Ovary (tissue), 7 donors: ENCODE measurements at regions not wholly inside any gene's neighbourhood (a gene's known extent, or its start where the extent isn't known, plus 50 kb on each side); places are given as distances from the start of the nearest gene placed in this dataset.
A peak's percentile ranks its signal among the peaks of the same experiment; 100 is the strongest.

ENCODE experiments used
- DNase-seq, 5 donors: peaks; one replicate each; pipeline ENCODE4 v3.0.0-alpha.2; 2019 to 2020
- H3K27ac ChIP-seq, 2 donors: fragments of 200-600 bp; one replicate each; pipeline versions ENCODE4 v1.5.1 to v1.8.0; 2019 to 2022
- H3K27me3 ChIP-seq: fragments of 200-600 bp; one replicate; pipeline ENCODE4 v1.8.0; 2022
- H3K36me3 ChIP-seq: fragments of 200-600 bp; sonication (generic); one replicate; pipeline ENCODE4 v1.5.1; 2019
- H3K4me1 ChIP-seq: one replicate; pipeline ENCODE4 v1.8.1; 2013; ENCODE audit warnings: mild to moderate bottlenecking, moderate library complexity; ENCODE audit not compliant: insufficient read depth
- H3K4me3 ChIP-seq: fragments of 200-600 bp; sonication (generic); one replicate; pipeline ENCODE4 v1.5.1; 2017
- H3K9me3 ChIP-seq, 2 donors: fragments of 200-600 bp in 1 of 2; sonication (generic) in 1 of 2; one replicate each; pipeline versions ENCODE4 v1.5.1 to v1.8.1; 2013 to 2019; ENCODE audit warnings: mild to moderate bottlenecking in 1 of 2, moderate library complexity in 1 of 2
- CTCF ChIP-seq, 3 donors: fragments of 450-650 bp in 2 of 3; fragments of 200-600 bp in 1 of 3; IDR thresholded peaks; one replicate each; pipeline versions ENCODE4 v1.5.1 to v1.8.0; 2016 to 2022; ENCODE audit warnings: antibody characterized with exemption in 3 of 3, mild to moderate bottlenecking in 1 of 3
- EP300 ChIP-seq: sonication (generic); formaldehyde crosslinking; IDR thresholded peaks from one replicate; pipeline ENCODE4 v1.6.1; 2017; ENCODE audit warnings: antibody characterized with exemption
- POLR2A ChIP-seq: fragments of 450-650 bp; IDR thresholded peaks from one replicate; pipeline ENCODE4 v1.6.1; 2017; ENCODE audit warnings: antibody characterized with exemption, mild to moderate bottlenecking, moderate library complexity
- WGBS, 3 donors: extraction: QIAGEN DNeasy Blood & Tissue Kit in 1 of 3; methylation state at CpG; one replicate each; pipeline versions ENCODE4 v1.1.5 to v1.1.7; 2013 to 2017; 5-methylcytosine and 5-hydroxymethylcytosine counted together
- intact Hi-C, 4 donors: fragments of 100-400 bp; cut with DNase I; formaldehyde crosslinking; loops; one replicate each; pipeline versions ENCODE4 v1.11.0 to v1.15.1; 2022 to 2023
- donor health status: DM: no; HTN: no; CAD: no; lungs with moderate emphysema.
- donor health status: DM: no; HTN: no; CAD: no.
- donor health status: Bipolar disorder and iron deficiency.
- donor health status: DM: no; HTN: no; CAD: no.
- donor health status: DM: yes; HTN: yes; CAD: no.

DNA sequence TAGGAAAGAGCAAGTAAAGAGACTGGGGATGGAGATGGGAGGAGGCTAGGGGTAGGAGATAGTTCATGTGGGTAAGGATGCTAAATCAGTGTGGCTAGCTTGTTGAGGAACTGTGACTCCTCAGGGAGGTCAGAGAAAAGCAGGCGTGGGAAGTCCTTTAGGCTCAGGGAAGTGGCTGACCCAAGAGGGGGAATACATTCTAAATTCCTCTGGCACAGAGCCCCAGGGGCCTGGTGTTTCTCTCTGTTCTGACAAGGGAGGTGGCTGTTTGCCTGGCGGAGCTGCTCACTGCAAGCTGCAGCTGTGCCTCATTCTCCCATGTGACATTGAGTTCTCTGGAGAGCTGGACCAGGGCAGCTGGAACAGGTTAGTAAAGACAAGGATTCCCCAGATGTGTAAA lies 152.2 kb upstream of the SLC38A2 start:
- Histone ChIP-seq H3K9me3 (no peaks in the 10 kb centered on the region), H3K27me3 (no peaks in the 10 kb centered on the region), H3K27ac (peak overlapping the region in 1 of 2 donors; percentile 60), H3K4me3 (no peak overlapping the region), H3K36me3 (no peaks in the 10 kb centered on the region), H3K4me1 (peaks cover 31% of the 10 kb centered on the region)
- peak; percentile 83 to 98 (median 93) for DNase-seq
- intact Hi-C loops, result loop anchor here in 1 of 4 donors (5.0 kb wide), 1 partner anchor 152 kb away; the partner anchor contains the start of gene SLC38A2
- no peak for TF ChIP-seq CTCF (IDR thresholded peaks at IDR 0.05)
- no peak for TF ChIP-seq POLR2A
- TF ChIP-seq EP300, result no peak
- 7 to 12% (median 9%) methylated on average over 2 of the region's 2 CpGs for WGBS, 3 donors

GRCh38 chr12:46523863-46524770 lies 151.5 kb upstream of the SLC38A2 start:
- Histone ChIP-seq H3K4me1 (peaks cover 35% of the 10 kb centered on the region), H3K27me3 (no peaks in the 10 kb centered on the region), H3K27ac (peak overlapping the region; percentile 27 to 60), H3K4me3 (no peak overlapping the region), H3K9me3 (no peaks in the 10 kb centered on the region), H3K36me3 (no peaks in the 10 kb centered on the region)
- intact Hi-C loops, result loop anchor here in 1 of 4 donors (5.0 kb wide), 1 partner anchor 152 kb away; the partner anchor contains the start of gene SLC38A2
- no peak for TF ChIP-seq POLR2A
- no peak for TF ChIP-seq CTCF (IDR thresholded peaks at IDR 0.05)
- no peak for TF ChIP-seq EP300
- peak in 1 of 5 donors; percentile 17 for DNase-seq
- WGBS, 3 donors, result 33 to 47% (median 42%) methylated on average over 10 of the region's 10 CpGs

DNA sequence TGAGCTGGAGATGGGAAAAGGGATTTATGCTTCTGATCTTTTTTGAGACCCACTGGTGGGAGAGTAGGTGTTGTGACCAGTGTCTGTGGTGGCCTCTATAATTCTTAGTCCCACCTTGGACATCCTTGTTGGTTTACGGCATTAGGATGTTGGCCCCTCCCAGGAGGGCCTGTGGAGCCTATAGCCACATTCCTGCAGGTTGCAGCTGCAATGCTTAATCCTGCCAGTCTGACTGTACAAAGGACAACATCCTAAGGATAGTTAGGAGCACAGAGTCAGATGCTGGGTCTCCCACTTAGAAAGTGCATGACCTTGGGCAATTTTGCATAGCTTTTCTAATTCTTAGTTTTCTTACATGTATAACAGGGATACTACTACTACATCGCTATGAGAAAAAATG lies 150.9 kb upstream of the SLC38A2 start:
- H3K27me3 ChIP-seq, result no peaks in the 10 kb centered on the region
- no peaks in the 10 kb centered on the region for H3K9me3 ChIP-seq
- peak overlapping the region in 1 of 2 donors; percentile 60 for H3K27ac ChIP-seq
- peaks cover 35% of the 10 kb centered on the region for H3K4me1 ChIP-seq
- H3K36me3 ChIP-seq, result no peaks in the 10 kb centered on the region
- DNase-seq, result peak in 1 of 5 donors; percentile 19
- no peak overlapping the region for H3K4me3 ChIP-seq
- 36 to 62% (median 51%) methylated on average over 2 of the region's 2 CpGs for WGBS, 3 donors
- intact Hi-C loops, result loop anchor here in 1 of 4 donors (5.0 kb wide), 1 partner anchor 151 kb away; the partner anchor contains the start of gene SLC38A2
- TF ChIP-seq CTCF (IDR thresholded peaks at IDR 0.05), result no peak
- TF ChIP-seq POLR2A, result no peak
- no peak for TF ChIP-seq EP300

- H3K9me3 ChIP-seq, result no peaks in the 10 kb centered on the region
- no peak for DNase-seq
- H3K36me3 ChIP-seq, result no peaks in the 10 kb centered on the region
- TF ChIP-seq EP300 (no peak), POLR2A (no peak)
- H3K4me3 ChIP-seq, result no peak overlapping the region
- intact Hi-C loops, result loop anchor here in 1 of 4 donors (5.0 kb wide), 1 partner anchor 150 kb away; the partner anchor contains the start of gene SLC38A2
- H3K27ac ChIP-seq, result peak overlapping the region in 1 of 2 donors; percentile 63
- H3K27me3 ChIP-seq, result no peaks in the 10 kb centered on the region
- peaks cover 39% of the 10 kb centered on the region for H3K4me1 ChIP-seq
- 3 to 9% (median 5%) methylated on average over 1 of the region's 1 CpG for WGBS, 3 donors
These were observed 149.5 kb upstream of the SLC38A2 start for GRCh38 chr12:46522071-46522470.
